GM23338 (cell line): ENCODE measurements at regions not wholly inside any gene's neighbourhood (a gene's known extent, or its start where the extent isn't known, plus 50 kb on each side); places are given as distances from the start of the nearest gene placed in this dataset.

Experiments used
- ATAC-seq: fragments of 200-7000 bp; cut with Tn5 transposase; 3 replicates; pipeline ENCODE4 v1.9.1; 2020
- DNase-seq: peaks from one replicate; pipeline ENCODE4 v3.0.0-alpha.2; 2015; ENCODE audit warnings: low spot score
- H2AFZ ChIP-seq: fragments of 200-600 bp; sonication (generic); 2 replicates; pipeline ENCODE4 v1.8.0; 2016; ENCODE audit warnings: antibody characterized with exemption, mild to moderate bottlenecking, moderate library complexity
- H3F3A ChIP-seq: fragments of 200-600 bp; sonication (generic); replicated peaks from 2 replicates; pipeline ENCODE4 v1.8.0; 2017; ENCODE audit warnings: antibody characterized with exemption, mixed run types, low read depth
- H3K27ac ChIP-seq: fragments of 200-600 bp; sonication (generic); 2 replicates; pipeline ENCODE4 v1.6.1; 2016; ENCODE audit warnings: low read depth
- H3K27me3 ChIP-seq: fragments of 200-600 bp; sonication (generic); 2 replicates; pipeline ENCODE4 v1.8.0; 2016; ENCODE audit warnings: mild to moderate bottlenecking, mixed run types, moderate library complexity; ENCODE audit not compliant: insufficient read depth
- H3K36me3 ChIP-seq: fragments of 200-600 bp; sonication (generic); 2 replicates; pipeline ENCODE4 v1.8.0; 2016; ENCODE audit warnings: mild to moderate bottlenecking; ENCODE audit not compliant: insufficient read depth
- H3K4me1 ChIP-seq: fragments of 200-600 bp; sonication (generic); 2 replicates; pipeline ENCODE4 v1.8.0; 2016; ENCODE audit warnings: mild to moderate bottlenecking, moderate library complexity; ENCODE audit not compliant: insufficient read depth
- H3K4me2 ChIP-seq: fragments of 200-600 bp; sonication (generic); 2 replicates; pipeline ENCODE4 v1.7.1; 2017; ENCODE audit warnings: mixed run types
- H3K4me3 ChIP-seq: fragments of 200-600 bp; sonication (generic); 2 replicates; pipeline ENCODE4 v1.6.1; 2016; ENCODE audit warnings: mixed run types
- H3K79me2 ChIP-seq: fragments of 200-600 bp; sonication (generic); replicated peaks from 2 replicates; pipeline ENCODE4 v1.8.0; 2017; ENCODE audit warnings: mild to moderate bottlenecking; ENCODE audit not compliant: insufficient read depth
- H3K9me2 ChIP-seq: fragments of 200-600 bp; sonication (generic); 2 replicates; pipeline ENCODE4 v1.8.0; 2017; ENCODE audit not compliant: insufficient read depth
- H4K20me1 ChIP-seq: fragments of 200-600 bp; sonication (generic); replicated peaks from 2 replicates; pipeline ENCODE4 v1.8.0; 2017; ENCODE audit warnings: mild to moderate bottlenecking; ENCODE audit not compliant: insufficient read depth
- H3K27ac Mint-ChIP-seq: 2 replicates; pipeline ENCODE4 v1.8.0; 2020; ENCODE audit warnings: inconsistent platforms, mild to moderate bottlenecking, moderate library complexity, mixed read lengths
- H3K27me3 Mint-ChIP-seq: 3 replicates; pipeline ENCODE4 v1.8.0; 2022; ENCODE audit warnings: low read depth, mild to moderate bottlenecking, moderate library complexity, mixed read lengths, inconsistent platforms; ENCODE audit not compliant: insufficient read depth, poor library complexity
- H3K36me3 Mint-ChIP-seq: 3 replicates; pipeline ENCODE4 v1.8.0; 2021; ENCODE audit warnings: low read depth, mild to moderate bottlenecking, inconsistent platforms, moderate library complexity, mixed read lengths
- H3K4me1 Mint-ChIP-seq: 3 replicates; pipeline ENCODE4 v1.8.0; 2020; ENCODE audit warnings: mild to moderate bottlenecking, inconsistent platforms, mixed read lengths
- H3K4me3 Mint-ChIP-seq: 3 replicates; pipeline ENCODE4 v1.8.0; 2021; ENCODE audit warnings: moderate library complexity, mild to moderate bottlenecking, inconsistent platforms, mixed read lengths
- H3K9me3 Mint-ChIP-seq: 3 replicates; pipeline ENCODE4 v1.8.0; 2020; ENCODE audit warnings: moderate library complexity, mild to moderate bottlenecking, inconsistent platforms, mixed read lengths
- CREB1 ChIP-seq: fragments of 250-450 bp; sonication (Bioruptor Pico); IDR thresholded peaks from 2 replicates; pipeline ENCODE4 v1.5.0; 2020; ENCODE audit warnings: low read depth, mild to moderate bottlenecking, moderate library complexity
- CTCF ChIP-seq, 2 experiments: fragments of 200-600 bp in 1 of 2; sonication (generic) in 1 of 2; conservative IDR thresholded peaks; 2 replicates each; pipeline versions ENCODE4 v1.5.1 to v1.6.1; 2016 to 2017; ENCODE audit warnings: antibody characterized with exemption in 2 of 2, low read depth in 2 of 2, mild to moderate bottlenecking in 2 of 2, moderate library complexity in 1 of 2
- ETS1 ChIP-seq: IDR thresholded peaks from 2 replicates; pipeline ENCODE4 v1.6.1; 2016; ENCODE audit warnings: antibody characterized with exemption
- EZH2phosphoT487 ChIP-seq: fragments of 200-600 bp; sonication (generic); IDR thresholded peaks from one replicate; pipeline ENCODE4 v1.8.1; 2018; ENCODE audit warnings: antibody characterized with exemption; ENCODE audit not compliant: unreplicated experiment
- JUNB ChIP-seq: IDR thresholded peaks from one replicate; pipeline ENCODE4 v1.6.1; 2016; ENCODE audit warnings: antibody characterized with exemption; ENCODE audit not compliant: unreplicated experiment
- NANOG ChIP-seq: IDR thresholded peaks from 2 replicates; pipeline ENCODE4 v1.6.1; 2016; ENCODE audit warnings: antibody characterized with exemption, borderline replicate concordance
- POLR2AphosphoS5 ChIP-seq: IDR thresholded peaks from 2 replicates; pipeline ENCODE4 v1.6.1; 2016; ENCODE audit warnings: antibody characterized with exemption, low read depth
- REST ChIP-seq: IDR thresholded peaks from one replicate; pipeline ENCODE4 v1.6.1; 2018; ENCODE audit warnings: antibody characterized with exemption; ENCODE audit not compliant: unreplicated experiment
- STAT1 ChIP-seq: IDR thresholded peaks from one replicate; pipeline ENCODE4 v1.6.1; 2016; ENCODE audit warnings: antibody characterized with exemption; ENCODE audit not compliant: unreplicated experiment
- ZNF114 ChIP-seq: fragments of 250-450 bp; sonication (Bioruptor Pico); IDR thresholded peaks from 2 replicates; pipeline ENCODE4 v1.5.0; 2020; ENCODE audit warnings: mild to moderate bottlenecking, moderate library complexity

GRCh38 chr11:23749762-23750430 lies 747.0 kb upstream of the LUZP2 start (continued):
- TF ChIP-seq ETS1 (no peak), ZNF114 (CRISPR knock-in tag) (no peak), CTCF (conservative IDR thresholded peaks at IDR 0.05; ENCODE audit: low read depth in 2 of 2) (no peak), CREB1 (no peak), JUNB (no peak), POLR2AphosphoS5 (no peak), EZH2phosphoT487 (no peak), REST (no peak)

- H3K27me3 ChIP-seq = no peaks in the 10 kb centered on the region
- no peaks in the 10 kb centered on the region for H3K79me2 ChIP-seq
- no peaks in the 10 kb centered on the region for H3K4me1 Mint-ChIP-seq
- H2AFZ ChIP-seq = no peak overlapping the region
- H3K27ac ChIP-seq = no peak overlapping the region
- no peaks in the 10 kb centered on the region for H3K36me3 ChIP-seq
- DNase-seq (no peak), ATAC-seq (no peak)
- H3K27me3 Mint-ChIP-seq = no peaks in the 10 kb centered on the region
- no peaks in the 10 kb centered on the region for H4K20me1 ChIP-seq
- no peak overlapping the region for H3K27ac Mint-ChIP-seq
- no peak for TF ChIP-seq ZNF114 (CRISPR knock-in tag)
- TF ChIP-seq JUNB = no peak
- no peak for TF ChIP-seq ETS1
- no peak for TF ChIP-seq POLR2AphosphoS5
- no peak for TF ChIP-seq NANOG
- TF ChIP-seq CTCF (conservative IDR thresholded peaks at IDR 0.05; ENCODE audit: low read depth in 2 of 2) = no peak
- no peak for TF ChIP-seq STAT1
- H3K4me3 ChIP-seq = no peak overlapping the region
- peaks cover 6% of the 10 kb centered on the region; the same call in 2 of the 3 replicates for H3K36me3 Mint-ChIP-seq
- H3K9me3 Mint-ChIP-seq = peaks cover 6% of the 10 kb centered on the region; the same call in 2 of the 3 replicates
- H3K4me1 ChIP-seq = no peaks in the 10 kb centered on the region
- H3K4me3 Mint-ChIP-seq = no peak overlapping the region
- H3K9me2 ChIP-seq = 0 out of 2 replicates have a peak, but pooled peaks cover 6% of the 10 kb centered on the region
- no peaks in the 10 kb centered on the region for H3F3A ChIP-seq
- no peak overlapping the region for H3K4me2 ChIP-seq
Observed at GRCh38 chr11:23751280-23751679, 745.6 kb upstream of the LUZP2 start.
